Endothelial cell of umbilical vein (primary cell): ENCODE measurements at regions not wholly inside any gene's neighbourhood (a gene's known extent, or its start where the extent isn't known, plus 50 kb on each side); places are given as distances from the start of the nearest gene placed in this dataset.

ENCODE experiments used
- BruUV-seq: library from RNA; stranded (reverse); fragments of 400-500 nt; replicated peaks from 2 replicates; lab custom pipeline; 2021; lab: Mats Ljungman, UMichigan
- CTCF ChIA-PET: fragments of 300-600, 350-600 bp; sonication (Branson Sonifier 250); formaldehyde crosslinking; loops from one replicate; lab custom pipeline; 2021; ENCODE audit warnings: antibody characterized with exemption, inconsistent platforms; lab: Charles Lee
- POLR2A ChIA-PET: fragments of 300-600, 350-600 bp; sonication (Branson Sonifier 250); formaldehyde crosslinking; loops from one replicate; lab custom pipeline; 2021; ENCODE audit warnings: antibody characterized with exemption, inconsistent platforms; lab: Charles Lee
- DNase-seq: peaks from one replicate; pipeline ENCODE4 v3.0.0-alpha.2; 2011; ENCODE audit warnings: low read depth, low spot score
- FAIRE-seq: peaks from 2 replicates; lab custom pipeline; 2011; peaks lifted over from hg19 to GRCh38; lab: Jason Lieb, UNC
- H2AFZ ChIP-seq: 2 replicates; pipeline ENCODE4 v1.6.0; 2012; ENCODE audit warnings: low read depth, low read length, control low read depth, inconsistent platforms
- H3K27ac ChIP-seq: 2 replicates; pipeline ENCODE4 v1.5.1; 2011; ENCODE audit warnings: low read depth, mild to moderate bottlenecking, control low read depth, low read length, moderate library complexity; ENCODE audit not compliant: insufficient read depth
- H3K27me3 ChIP-seq, 2 experiments: 2 replicates each; pipeline versions ENCODE4 v1.6.0 to v1.6.1; 2011; ENCODE audit warnings: low read length in 2 of 2, mixed read lengths in 1 of 2; ENCODE audit not compliant: control insufficient read depth in 2 of 2, insufficient read depth in 2 of 2
- H3K36me3 ChIP-seq, 2 experiments: 2 replicates in 1 of 2; 3 replicates in 1 of 2; pipeline ENCODE4 v1.5.1; 2011; ENCODE audit warnings: low read length in 2 of 2, mild to moderate bottlenecking in 1 of 2, moderate library complexity in 1 of 2; ENCODE audit not compliant: control insufficient read depth in 2 of 2, insufficient read depth in 2 of 2; ENCODE audit errors: extremely low read depth in 1 of 2
- H3K4me1 ChIP-seq: 3 replicates; pipeline ENCODE4 v1.5.1; 2011; ENCODE audit warnings: mild to moderate bottlenecking, low read length; ENCODE audit not compliant: control insufficient read depth, insufficient read depth; ENCODE audit errors: extremely low read depth
- H3K4me2 ChIP-seq: 2 replicates; pipeline ENCODE4 v1.6.1; 2011; ENCODE audit warnings: low read length, control low read depth, mixed read lengths; ENCODE audit not compliant: insufficient read depth
- H3K4me3 ChIP-seq, 3 experiments: fragments of 200-600 bp in 1 of 3; sonication (generic), shearing (Covaris generic) in 1 of 3; replicated peaks in 1 of 3; 2 replicates each; pipeline ENCODE4 v1.5.1; 2011 to 2016; ENCODE audit warnings: control low read depth in 3 of 3, low read length in 3 of 3, mild to moderate bottlenecking in 2 of 3, inconsistent platforms in 1 of 3, low read depth in 1 of 3, moderate library complexity in 1 of 3; ENCODE audit not compliant: insufficient read depth in 1 of 3
- H3K79me2 ChIP-seq: 2 replicates; pipeline ENCODE4 v1.6.0; 2012; ENCODE audit warnings: low read length, inconsistent platforms; ENCODE audit not compliant: control insufficient read depth, insufficient read depth
- H3K9ac ChIP-seq: replicated peaks from 2 replicates; pipeline ENCODE3; 2011; ENCODE audit warnings: low read length, control low read depth; ENCODE audit not compliant: insufficient read depth; ENCODE audit errors: extremely low read depth
- H3K9me1 ChIP-seq: replicated peaks from 3 replicates; pipeline ENCODE4 v1.6.0; 2011; ENCODE audit warnings: mild to moderate bottlenecking, low read length; ENCODE audit not compliant: control insufficient read depth, insufficient read depth; ENCODE audit errors: extremely low read depth
- H3K9me3 ChIP-seq: replicated peaks from 2 replicates; pipeline ENCODE4 v1.5.1; 2012; ENCODE audit warnings: low read length, inconsistent platforms; ENCODE audit not compliant: control insufficient read depth, insufficient read depth
- H4K20me1 ChIP-seq: replicated peaks from 2 replicates; pipeline ENCODE3; 2011; ENCODE audit warnings: mild to moderate bottlenecking, low read length; ENCODE audit not compliant: control insufficient read depth, insufficient read depth; ENCODE audit errors: extremely low read depth
- CTCF ChIP-seq, 2 donors: IDR thresholded peaks; 1 replicate in 1 of 2; 2 replicates in 1 of 2; pipeline ENCODE4 v1.5.1; 2011; ENCODE audit warnings: low read length in 2 of 2, mild to moderate bottlenecking in 2 of 2, moderate library complexity in 2 of 2, control low read depth in 1 of 2, inconsistent platforms in 1 of 2, low read depth in 1 of 2; ENCODE audit not compliant: insufficient read depth in 1 of 2; ENCODE audit errors: extremely low read depth in 1 of 2
- EZH2 ChIP-seq: IDR thresholded peaks from 2 replicates; pipeline ENCODE4 v1.6.1; 2012; ENCODE audit warnings: borderline replicate concordance, low read depth, mild to moderate bottlenecking, moderate library complexity, low read length, inconsistent platforms; ENCODE audit not compliant: severe bottlenecking
- FOS ChIP-seq: IDR thresholded peaks from 2 replicates; pipeline ENCODE4 v1.6.1; 2011; ENCODE audit warnings: mild to moderate bottlenecking, low read length, moderate library complexity, borderline replicate concordance; ENCODE audit not compliant: insufficient read depth
- GATA2 ChIP-seq: IDR thresholded peaks from 2 replicates; pipeline ENCODE4 v1.7.0; 2011; ENCODE audit warnings: low read depth, mild to moderate bottlenecking, moderate library complexity, mixed read lengths, low read length; ENCODE audit not compliant: insufficient read length, insufficient read depth
- JUN ChIP-seq: IDR thresholded peaks from 2 replicates; pipeline ENCODE4 v1.6.1; 2011; ENCODE audit warnings: borderline replicate concordance, low read depth; ENCODE audit not compliant: insufficient read length, insufficient read depth
- MAX ChIP-seq: IDR thresholded peaks from 2 replicates; pipeline ENCODE4 v1.6.1; 2011; ENCODE audit not compliant: insufficient read depth, insufficient read length
- MYC ChIP-seq: IDR thresholded peaks from one replicate; pipeline ENCODE4 v1.6.1; 2011; ENCODE audit warnings: mild to moderate bottlenecking, low read depth, low read length
- POLR2A ChIP-seq: IDR thresholded peaks from 2 replicates; pipeline ENCODE4 v1.6.1; 2012; ENCODE audit warnings: low read depth, mild to moderate bottlenecking, control low read depth, low read length
- POLR2AphosphoS5 ChIP-seq: IDR thresholded peaks from 2 replicates; pipeline ENCODE4 v1.6.1; 2012; ENCODE audit warnings: low read depth, mild to moderate bottlenecking, control low read depth, low read length, moderate library complexity; ENCODE audit not compliant: insufficient read depth
- dilution Hi-C: fragments of 300-500 bp; cut with MboI; formaldehyde crosslinking; loops from one replicate; pipeline ENCODE4 v1.15.0; 2019; ENCODE audit warnings: low sequenced_read_pairs; ENCODE audit not compliant: extremely low pct_ligation_motif_present
- intact Hi-C: fragments of 100-400 bp; cut with micrococcal nuclease; formaldehyde crosslinking; loops from one replicate; pipeline ENCODE4 v1.10.0; 2022

- Histone ChIP-seq H2AFZ (no peak overlapping the region), H3K4me1 (no peaks in the 10 kb centered on the region), H3K27ac (no peak overlapping the region), H3K79me2 (no peaks in the 10 kb centered on the region), H3K27me3 (no peaks in the 10 kb centered on the region), H3K9ac (no peak overlapping the region), H4K20me1 (no peaks in the 10 kb centered on the region), H3K4me3 (no peak overlapping the region), H3K9me3 (peaks cover 3% of the 10 kb centered on the region), H3K9me1 (no peaks in the 10 kb centered on the region), H3K36me3 (no peaks in the 10 kb centered on the region), H3K4me2 (no peak overlapping the region)
- ChIA-PET POLR2A (no interaction called here), CTCF (no interaction called here)
- dilution Hi-C loops (no loop called here), intact Hi-C loops (no loop called here)
- no TSS peak for BruUV-seq
- no peak for DNase-seq
- no peak for FAIRE-seq
- TF ChIP-seq POLR2AphosphoS5 (no peak), JUN (no peak), MYC (no peak), CTCF (IDR thresholded peaks at IDR 0.05; ENCODE audit: extremely low read depth in 1 of 2, insufficient read depth in 1 of 2, low read depth in 1 of 2, low read length in 2 of 2) (no peak), EZH2 (no peak), MAX (no peak), FOS (no peak), POLR2A (no peak), GATA2 (no peak)
These were observed 101.6 kb upstream of the TMEM18 start for GRCh38 chr2:778731-779350.
